ENCODE measurements at regions not wholly inside any gene's neighbourhood (a gene's known extent, or its start where the extent isn't known, plus 50 kb on each side); places are given as distances from the start of the nearest gene placed in this dataset.

DNA sequence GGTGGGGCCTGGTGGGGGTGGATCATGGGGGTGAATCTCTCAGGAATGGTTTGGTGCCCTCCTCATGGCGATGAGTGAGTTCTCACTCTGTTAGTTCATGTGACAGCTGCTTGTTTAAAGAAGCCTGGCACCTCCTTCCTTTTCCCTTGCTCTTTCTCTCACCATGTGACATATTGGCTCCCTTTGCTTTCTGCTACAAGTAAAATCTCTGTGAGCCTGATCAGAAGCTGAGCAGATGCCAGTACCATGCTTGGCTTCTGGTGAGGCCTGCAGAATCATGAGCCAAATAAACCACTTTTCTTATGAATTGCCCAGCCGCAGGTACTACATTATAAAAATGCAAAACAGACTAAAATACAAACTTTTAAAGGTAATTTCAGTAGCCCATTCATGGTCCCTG, 73.4 kb upstream of the TEX51 start:
- TF ChIP-seq YY1 (IDR thresholded peaks at IDR 0.05; ENCODE audit: insufficient read depth, insufficient read length), result no peak
- no peak for TF ChIP-seq ZNF274 (IDR thresholded peaks at IDR 0.05; ENCODE audit: low read depth, low read length)
- TF ChIP-seq SUZ12 (IDR thresholded peaks at IDR 0.05; ENCODE audit: extremely low read depth, insufficient read depth, insufficient read length), result no peak

DNA sequence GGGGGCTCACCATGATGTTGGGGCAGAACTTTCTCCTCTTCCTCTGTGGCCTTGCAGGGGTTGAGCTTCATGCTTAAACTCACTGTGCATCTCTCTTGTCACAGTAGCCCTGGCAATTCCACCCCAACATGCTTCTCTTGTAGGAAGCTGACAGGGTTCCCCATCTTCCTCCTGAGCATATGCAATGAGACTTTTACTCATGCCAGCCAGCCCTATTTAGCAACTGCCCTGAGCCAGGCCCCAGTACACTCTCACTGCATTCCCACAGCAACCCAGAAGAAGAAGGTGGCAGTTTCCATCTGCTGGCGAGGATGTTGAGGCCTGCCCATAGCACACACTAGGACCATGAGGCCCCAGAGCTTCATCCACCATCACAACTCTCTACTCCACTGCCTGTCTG, 72.2 kb upstream of the TEX51 start:
- Histone ChIP-seq H3K36me3 (ENCODE audit: insufficient read depth, insufficient read length, low read length) (no peaks in the 10 kb centered on the region), H3K9me3 (ENCODE audit: insufficient read depth, low read length) (no peaks in the 10 kb centered on the region), H3K4me3 (ENCODE audit: insufficient read length, low read depth) (no peak overlapping the region), H3K4me1 (ENCODE audit: insufficient read depth, insufficient read length) (peaks cover 6% of the 10 kb centered on the region), H3K9ac (ENCODE audit: insufficient read length, low read depth) (no peak overlapping the region), H3K27me3 (ENCODE audit: insufficient read depth, insufficient read length) (no peaks in the 10 kb centered on the region)
- no peak for TF ChIP-seq SUZ12 (IDR thresholded peaks at IDR 0.05; ENCODE audit: extremely low read depth, insufficient read depth, insufficient read length)
- no peak for DNase-seq (ENCODE audit: low read depth, low spot score)

More for the DNA sequence above, 73.4 kb upstream of the TEX51 start:
- Histone ChIP-seq H3K9ac (ENCODE audit: insufficient read length, low read depth) (no peak overlapping the region), H3K9me3 (ENCODE audit: insufficient read depth, low read length) (no peaks in the 10 kb centered on the region), H3K27me3 (ENCODE audit: insufficient read depth, insufficient read length) (no peaks in the 10 kb centered on the region), H3K4me1 (ENCODE audit: insufficient read depth, insufficient read length) (peaks cover 2% of the 10 kb centered on the region), H3K36me3 (ENCODE audit: insufficient read depth, insufficient read length, low read length) (no peaks in the 10 kb centered on the region), H3K4me3 (ENCODE audit: insufficient read length, low read depth) (no peak overlapping the region)
- DNase-seq (ENCODE audit: low read depth, low spot score), result no peak

DNA sequence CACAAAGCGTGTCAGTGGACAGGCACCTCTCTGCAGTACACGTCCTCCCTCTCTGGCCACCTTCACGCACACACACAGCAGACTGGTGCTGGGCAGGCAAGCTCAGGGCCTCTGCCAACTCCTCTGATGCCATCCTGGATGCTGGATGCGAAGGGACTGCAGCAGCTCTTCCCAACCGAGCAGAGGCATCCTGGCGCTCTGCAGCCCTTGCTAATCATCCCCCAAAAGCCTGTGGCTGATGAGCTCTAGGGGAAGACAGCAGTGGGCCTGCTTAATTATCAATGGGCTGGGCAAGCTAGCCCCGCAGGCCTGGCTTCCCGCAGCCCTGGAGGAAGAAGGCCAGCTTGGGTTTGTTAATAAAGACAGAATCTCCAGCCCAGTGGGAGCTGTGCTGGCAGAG, 71.3 kb upstream of the TEX51 start:
- H3K4me1 ChIP-seq (ENCODE audit: insufficient read depth, insufficient read length), result peaks cover 12% of the 10 kb centered on the region
- no peaks in the 10 kb centered on the region for H3K9me3 ChIP-seq (ENCODE audit: insufficient read depth, low read length)
- no peak for TF ChIP-seq ZNF274 (IDR thresholded peaks at IDR 0.05; ENCODE audit: low read depth, low read length)
- TF ChIP-seq YY1 (IDR thresholded peaks at IDR 0.05; ENCODE audit: insufficient read depth, insufficient read length), result no peak
- TF ChIP-seq SUZ12 (IDR thresholded peaks at IDR 0.05; ENCODE audit: extremely low read depth, insufficient read depth, insufficient read length), result no peak
- H3K27me3 ChIP-seq (ENCODE audit: insufficient read depth, insufficient read length), result no peaks in the 10 kb centered on the region
- DNase-seq (ENCODE audit: low read depth, low spot score), result no peak
- no peaks in the 10 kb centered on the region for H3K36me3 ChIP-seq (ENCODE audit: insufficient read depth, insufficient read length, low read length)
- H3K4me3 ChIP-seq (ENCODE audit: insufficient read length, low read depth), result no peak overlapping the region
- no peak overlapping the region for H3K9ac ChIP-seq (ENCODE audit: insufficient read length, low read depth)

DNA sequence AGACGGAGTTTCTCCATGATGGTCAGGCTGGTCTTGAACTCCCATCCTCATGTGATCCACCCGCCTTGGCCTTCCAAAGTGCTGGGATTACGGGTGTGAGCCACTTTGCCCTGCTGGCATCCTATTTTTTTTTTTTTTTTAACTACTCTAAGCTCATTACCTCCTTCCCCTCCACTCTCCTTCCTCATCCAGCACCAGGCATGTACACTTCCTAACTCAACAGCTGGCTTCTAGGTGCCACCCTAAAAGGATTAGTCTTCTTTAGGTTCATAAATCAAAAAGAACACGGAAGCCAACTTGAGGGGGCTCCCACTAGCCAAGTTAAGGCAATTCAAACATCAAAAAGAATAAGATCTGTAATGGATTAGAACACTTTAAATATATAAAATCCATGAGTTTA, 70.6 kb upstream of the TEX51 start:
- Histone ChIP-seq H3K4me1 (ENCODE audit: insufficient read depth, insufficient read length) (peaks cover 15% of the 10 kb centered on the region), H3K36me3 (ENCODE audit: insufficient read depth, insufficient read length, low read length) (no peaks in the 10 kb centered on the region), H3K9me3 (ENCODE audit: insufficient read depth, low read length) (no peaks in the 10 kb centered on the region), H3K27me3 (ENCODE audit: insufficient read depth, insufficient read length) (no peaks in the 10 kb centered on the region), H3K9ac (ENCODE audit: insufficient read length, low read depth) (no peak overlapping the region), H3K4me3 (ENCODE audit: insufficient read length, low read depth) (no peak overlapping the region)
- DNase-seq (ENCODE audit: low read depth, low spot score), result no peak
- TF ChIP-seq ZNF274 (IDR thresholded peaks at IDR 0.05; ENCODE audit: low read depth, low read length) (no peak), YY1 (IDR thresholded peaks at IDR 0.05; ENCODE audit: insufficient read depth, insufficient read length) (no peak), SUZ12 (IDR thresholded peaks at IDR 0.05; ENCODE audit: extremely low read depth, insufficient read depth, insufficient read length) (no peak)

DNA sequence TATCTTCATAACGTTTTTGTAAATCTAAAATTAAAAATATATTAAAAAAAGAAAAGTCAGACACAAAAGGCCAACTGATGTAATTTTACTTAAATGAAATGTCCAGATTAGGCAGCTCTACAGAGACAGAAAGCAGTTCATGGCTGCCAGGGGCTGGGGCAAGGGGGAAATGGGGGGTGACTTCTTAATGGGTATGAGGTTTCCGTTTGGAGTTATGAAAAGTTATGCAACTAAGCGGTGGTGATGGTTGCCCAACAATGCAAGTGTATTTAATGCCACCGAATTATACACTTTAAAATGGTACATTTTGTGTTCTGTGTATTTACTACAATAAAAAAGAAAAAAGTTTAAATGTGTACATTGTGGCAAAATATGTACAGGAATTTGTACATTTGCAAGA, 70.2 kb upstream of the TEX51 start:
- no peak for DNase-seq (ENCODE audit: low read depth, low spot score)
- no peak overlapping the region for H3K4me3 ChIP-seq (ENCODE audit: insufficient read length, low read depth)
- H3K9me3 ChIP-seq (ENCODE audit: insufficient read depth, low read length), result no peaks in the 10 kb centered on the region
- no peaks in the 10 kb centered on the region for H3K27me3 ChIP-seq (ENCODE audit: insufficient read depth, insufficient read length)
- H3K4me1 ChIP-seq (ENCODE audit: insufficient read depth, insufficient read length), result peaks cover 15% of the 10 kb centered on the region
- no peak overlapping the region for H3K9ac ChIP-seq (ENCODE audit: insufficient read length, low read depth)
- no peak for TF ChIP-seq YY1 (IDR thresholded peaks at IDR 0.05; ENCODE audit: insufficient read depth, insufficient read length)
- TF ChIP-seq SUZ12 (IDR thresholded peaks at IDR 0.05; ENCODE audit: extremely low read depth, insufficient read depth, insufficient read length), result no peak
- TF ChIP-seq ZNF274 (IDR thresholded peaks at IDR 0.05; ENCODE audit: low read depth, low read length), result no peak
- no peaks in the 10 kb centered on the region for H3K36me3 ChIP-seq (ENCODE audit: insufficient read depth, insufficient read length, low read length)

DNA sequence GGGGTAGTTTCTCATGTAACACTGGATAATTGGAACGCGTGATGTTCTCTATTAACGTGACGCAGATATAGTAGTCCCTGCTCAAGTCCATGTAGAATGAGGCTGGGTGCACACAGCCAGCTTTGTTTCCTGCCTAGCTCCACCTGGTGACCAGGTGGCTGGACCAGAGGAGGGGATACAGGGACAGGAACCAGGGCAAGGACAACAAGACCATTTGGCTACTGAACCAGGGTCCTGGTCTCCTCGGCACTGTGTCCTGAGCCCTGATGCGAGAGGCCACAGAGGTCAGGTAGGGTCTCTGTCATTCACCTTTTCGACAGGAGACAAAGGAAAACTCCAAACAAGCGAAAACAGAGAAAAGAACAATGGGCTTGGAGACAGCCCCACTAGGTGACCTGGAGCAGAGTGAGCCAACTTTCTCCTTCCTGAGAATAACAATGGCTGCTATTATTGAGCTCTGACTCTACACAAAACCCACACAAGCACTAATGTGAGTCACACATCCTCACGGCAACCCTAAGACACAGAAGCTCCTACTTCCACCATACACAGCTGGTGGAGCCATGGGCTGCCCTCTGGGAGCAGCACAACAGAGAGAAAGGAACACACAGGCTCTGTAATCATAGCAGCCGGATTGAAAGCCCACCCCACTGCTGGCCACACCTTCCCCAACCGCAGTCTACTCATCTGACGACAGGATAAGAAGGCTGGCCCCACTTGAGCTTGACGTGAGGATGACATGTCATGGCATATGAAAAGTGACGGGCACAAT, 67.3 kb upstream of the TEX51 start:
- H3K9ac ChIP-seq (ENCODE audit: insufficient read length, low read depth), result no peak overlapping the region
- H3K9me3 ChIP-seq (ENCODE audit: insufficient read depth, low read length), result 0 out of 2 replicates have a peak, but pooled peaks cover 6% of the 10 kb centered on the region
- DNase-seq (ENCODE audit: low read depth, low spot score), result peak; percentile 36
- H3K4me3 ChIP-seq (ENCODE audit: insufficient read length, low read depth), result no peak overlapping the region
- no peaks in the 10 kb centered on the region for H3K27me3 ChIP-seq (ENCODE audit: insufficient read depth, insufficient read length)
- H3K4me1 ChIP-seq (ENCODE audit: insufficient read depth, insufficient read length), result peaks cover 15% of the 10 kb centered on the region
- no peaks in the 10 kb centered on the region for H3K36me3 ChIP-seq (ENCODE audit: insufficient read depth, insufficient read length, low read length)
- TF ChIP-seq YY1 (IDR thresholded peaks at IDR 0.05; ENCODE audit: insufficient read depth, insufficient read length) (no peak), ZNF274 (IDR thresholded peaks at IDR 0.05; ENCODE audit: low read depth, low read length) (no peak)

DNA sequence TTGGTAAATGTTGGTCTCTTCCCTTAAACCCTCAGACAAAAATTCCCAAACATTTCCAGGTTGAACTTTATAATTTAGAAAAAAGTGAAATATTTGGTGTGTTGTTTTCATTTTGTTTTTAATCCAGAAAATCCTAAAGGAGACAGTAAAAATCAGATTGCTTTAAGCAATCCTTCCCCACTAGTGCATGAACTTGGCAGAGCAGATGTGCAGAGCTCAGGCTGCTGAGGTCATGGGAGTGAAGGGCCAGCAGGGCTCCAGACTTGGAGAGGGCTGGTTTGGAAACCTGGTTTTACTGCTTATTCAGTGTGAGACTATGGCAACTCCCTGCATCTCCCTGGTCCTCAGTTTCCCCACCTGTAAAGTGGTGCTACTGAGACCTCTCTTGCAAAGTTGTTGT, 66.7 kb upstream of the TEX51 start:
- no peak overlapping the region for H3K4me3 ChIP-seq (ENCODE audit: insufficient read length, low read depth)
- DNase-seq (ENCODE audit: low read depth, low spot score), result no peak
- H3K27me3 ChIP-seq (ENCODE audit: insufficient read depth, insufficient read length), result no peaks in the 10 kb centered on the region
- no peak for TF ChIP-seq ZNF274 (IDR thresholded peaks at IDR 0.05; ENCODE audit: low read depth, low read length)
- no peak for TF ChIP-seq YY1 (IDR thresholded peaks at IDR 0.05; ENCODE audit: insufficient read depth, insufficient read length)
- no peaks in the 10 kb centered on the region for H3K36me3 ChIP-seq (ENCODE audit: insufficient read depth, insufficient read length, low read length)
- H3K4me1 ChIP-seq (ENCODE audit: insufficient read depth, insufficient read length), result peaks cover 15% of the 10 kb centered on the region
- 0 out of 2 replicates have a peak, but pooled peaks cover 6% of the 10 kb centered on the region for H3K9me3 ChIP-seq (ENCODE audit: insufficient read depth, low read length)
- H3K9ac ChIP-seq (ENCODE audit: insufficient read length, low read depth), result no peak overlapping the region
